ENCODE measurements at regions not wholly inside any gene's neighbourhood (a gene's known extent, or its start where the extent isn't known, plus 50 kb on each side); places are given as distances from the start of the nearest gene placed in this dataset.

GRCh38 chr6:165782812-165783211 lies 119.8 kb upstream of the PDE10A start (continued):
- TF ChIP-seq CTCF (conservative IDR thresholded peaks at IDR 0.05; ENCODE audit: low read depth in 2 of 2) (no peak), EZH2 (IDR thresholded peaks at IDR 0.05; ENCODE audit: low read depth, unreplicated experiment) (no peak), NANOG (IDR thresholded peaks at IDR 0.05; ENCODE audit: borderline replicate concordance) (no peak), ZNF331 (CRISPR knock-in tag; IDR thresholded peaks at IDR 0.05; ENCODE audit: low read depth) (no peak)

GRCh38 chr6:165782134-165782533 lies 119.1 kb upstream of the PDE10A start:
- no peaks in the 10 kb centered on the region for H3F3A ChIP-seq (replicated peaks; ENCODE audit: low read depth)
- no peaks in the 10 kb centered on the region for H3K9me2 ChIP-seq (ENCODE audit: insufficient read depth)
- no peaks in the 10 kb centered on the region for H3K79me2 ChIP-seq (replicated peaks; ENCODE audit: insufficient read depth)
- no peak overlapping the region for H3K27ac ChIP-seq (ENCODE audit: low read depth)
- H3K4me1 Mint-ChIP-seq: peaks cover 12% of the 10 kb centered on the region
- no peaks in the 10 kb centered on the region for H3K27me3 Mint-ChIP-seq (ENCODE audit: insufficient read depth, low read depth, poor library complexity)
- no peak overlapping the region for H3K4me2 ChIP-seq
- peaks cover 4% of the 10 kb centered on the region; the same call in 1 of the 2 replicates for H3K27me3 ChIP-seq (ENCODE audit: insufficient read depth)
- H2AFZ ChIP-seq: no peak overlapping the region
- no peak overlapping the region for H3K27ac Mint-ChIP-seq
- peaks cover 10% of the 10 kb centered on the region for H3K4me1 ChIP-seq (ENCODE audit: insufficient read depth)
- DNase-seq (ENCODE audit: low spot score) (no peak), ATAC-seq (no peak)
- no peaks in the 10 kb centered on the region for H3K36me3 ChIP-seq (ENCODE audit: insufficient read depth)
- no peak overlapping the region for H3K4me3 Mint-ChIP-seq
- no peak overlapping the region for H3K4me3 ChIP-seq
- H3K9me3 Mint-ChIP-seq: no peaks in the 10 kb centered on the region; the same call in 2 of the 3 replicates
- H4K20me1 ChIP-seq (replicated peaks; ENCODE audit: insufficient read depth): no peaks in the 10 kb centered on the region
- H3K36me3 Mint-ChIP-seq (ENCODE audit: low read depth): no peaks in the 10 kb centered on the region
- TF ChIP-seq REST (IDR thresholded peaks at IDR 0.05; ENCODE audit: unreplicated experiment): no peak
- no peak for TF ChIP-seq POLR2AphosphoS5 (IDR thresholded peaks at IDR 0.05; ENCODE audit: low read depth)
- TF ChIP-seq JUNB (IDR thresholded peaks at IDR 0.05; ENCODE audit: unreplicated experiment): no peak
- no peak for TF ChIP-seq CREB1 (CRISPR knock-in tag; IDR thresholded peaks at IDR 0.05; ENCODE audit: low read depth)
- TF ChIP-seq ZNF462 (CRISPR knock-in tag; IDR thresholded peaks at IDR 0.05): no peak
- TF ChIP-seq CTCF (conservative IDR thresholded peaks at IDR 0.05; ENCODE audit: low read depth in 2 of 2): no peak
- no peak for TF ChIP-seq ETS1 (IDR thresholded peaks at IDR 0.05)
- TF ChIP-seq ZNF331 (CRISPR knock-in tag; IDR thresholded peaks at IDR 0.05; ENCODE audit: low read depth): no peak
- no peak for TF ChIP-seq NANOG (IDR thresholded peaks at IDR 0.05; ENCODE audit: borderline replicate concordance)

Measured in GM23338 (cell line).